NCI-H1436 (cell line): ENCODE measurements at regions not wholly inside any gene's neighbourhood (a gene's known extent, or its start where the extent isn't known, plus 50 kb on each side); places are given as distances from the start of the nearest gene placed in this dataset.
"Not testable (repeated sequence)": the region's sequence is repeated elsewhere in the genome, so short reads cannot be mapped to it uniquely, and the experiment has no call there.

Experiments
- DNase-seq: peaks from one replicate; lab custom pipeline; 2025; lab: John Stamatoyannopoulos, UW

DNA sequence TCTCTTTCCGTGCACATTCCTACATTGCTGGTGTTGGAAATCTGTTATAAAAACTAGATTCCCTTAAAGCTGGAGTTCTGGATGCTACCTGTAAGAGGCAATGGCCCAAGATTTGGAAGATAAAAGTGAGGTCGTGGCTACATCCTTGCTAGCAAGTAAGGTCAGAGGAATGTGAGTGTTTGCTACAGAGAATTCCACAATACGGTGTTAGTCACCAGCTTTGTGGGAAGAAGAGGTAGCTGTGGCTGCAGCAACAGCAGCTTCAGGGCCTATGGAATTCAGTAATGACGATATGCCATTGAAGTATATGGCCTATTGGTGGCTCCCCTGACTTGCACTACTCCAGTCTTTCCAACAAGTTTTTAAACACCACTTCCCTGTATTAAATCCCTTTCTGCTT is 227.7 kb upstream of the TMEM260 start:
- DNase-seq, result no peak

DNA sequence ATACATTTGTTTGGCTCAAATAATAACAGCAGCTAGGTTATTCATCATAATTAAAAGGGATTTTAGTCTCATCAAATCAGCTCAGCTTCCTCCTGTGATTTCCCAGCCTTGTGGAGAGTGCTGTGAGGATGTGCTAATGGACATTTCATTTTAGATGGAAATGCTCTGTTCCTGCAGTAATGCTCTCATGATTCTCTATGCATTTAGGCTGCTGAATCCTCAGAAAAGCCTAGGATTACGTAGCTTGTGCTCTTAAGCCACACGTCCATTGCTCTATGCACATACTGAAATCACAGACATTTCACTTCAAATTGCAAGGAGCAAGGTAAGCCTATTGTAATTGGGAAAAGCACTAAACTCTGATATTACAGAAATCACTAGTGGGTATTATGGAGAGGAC is 226.6 kb upstream of the TMEM260 start:
- no peak for DNase-seq

- no peak for DNase-seq
These were observed 222.2 kb upstream of the TMEM260 start for GRCh38 chr14:56357428-56357827.

DNA sequence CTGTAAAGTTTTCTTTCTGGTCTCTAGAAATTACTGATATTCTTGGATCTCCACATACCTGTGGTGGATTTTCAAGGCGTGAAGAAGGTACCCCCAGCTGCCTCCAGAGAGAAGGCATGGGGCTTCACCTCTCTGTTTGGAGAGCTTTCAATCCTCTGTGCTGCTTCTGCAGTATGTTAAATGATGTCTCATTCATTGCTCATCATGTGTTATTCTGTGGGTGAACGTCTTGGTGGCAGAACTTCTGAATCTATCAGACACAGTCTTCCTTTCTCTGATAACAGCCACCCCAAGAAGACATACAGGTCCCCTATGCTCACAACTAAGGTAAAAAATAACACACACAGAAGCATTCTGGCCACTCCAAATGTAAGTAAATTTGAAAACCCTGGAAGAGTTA is 221.3 kb upstream of the TMEM260 start:
- DNase-seq, result no peak

GRCh38 chr14:56358851-56359614 is 220.6 kb upstream of the TMEM260 start:
- no peak for DNase-seq

DNA sequence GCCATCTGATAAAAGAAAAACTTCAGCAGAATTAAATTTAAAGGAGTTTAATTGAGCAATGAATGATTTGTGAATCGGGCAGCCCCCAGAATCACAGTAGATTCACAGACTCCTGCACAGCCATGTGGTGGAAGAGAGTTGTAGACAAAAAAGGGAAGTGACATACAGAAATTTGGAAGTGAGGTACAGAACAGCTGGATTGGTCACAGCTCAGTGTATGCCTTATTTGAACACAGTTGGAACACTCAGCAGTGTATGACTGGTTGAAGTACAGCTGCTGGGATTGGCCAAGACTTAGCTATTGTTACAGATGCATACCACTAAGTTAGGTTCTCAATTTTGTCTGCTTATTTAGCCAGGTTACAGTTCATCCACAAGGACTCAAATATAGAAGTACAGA is 213.9 kb upstream of the TMEM260 start:
- DNase-seq, result not testable (repeated sequence)

- DNase-seq, result no peak
These were observed 212.2 kb upstream of the TMEM260 start for GRCh38 chr14:56367416-56367815.

GRCh38 chr14:56371737-56372136 is 207.9 kb upstream of the TMEM260 start:
- no peak for DNase-seq

- no peak for DNase-seq
These were observed 205.2 kb upstream of the TMEM260 start for GRCh38 chr14:56374421-56374820.

DNA sequence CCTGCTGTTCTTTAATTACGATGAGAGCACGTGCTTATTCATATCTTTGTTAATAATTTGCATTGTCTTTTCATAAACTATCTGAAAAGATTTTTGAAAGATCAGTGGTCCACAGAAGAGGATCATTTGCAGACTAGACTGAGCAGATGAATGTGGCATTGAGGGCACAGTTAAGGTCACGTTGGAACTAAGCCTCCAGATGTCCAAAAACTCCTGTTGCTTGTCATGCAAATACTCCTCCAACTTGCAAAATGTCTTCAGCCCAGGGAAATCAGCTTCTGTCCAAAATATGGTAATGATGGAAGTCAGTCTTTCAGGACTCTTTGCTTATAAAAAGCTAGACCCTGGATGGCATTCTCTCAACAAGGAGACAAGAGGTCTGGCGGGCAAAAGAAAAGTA is 201.6 kb upstream of the TMEM260 start:
- no peak for DNase-seq

DNA sequence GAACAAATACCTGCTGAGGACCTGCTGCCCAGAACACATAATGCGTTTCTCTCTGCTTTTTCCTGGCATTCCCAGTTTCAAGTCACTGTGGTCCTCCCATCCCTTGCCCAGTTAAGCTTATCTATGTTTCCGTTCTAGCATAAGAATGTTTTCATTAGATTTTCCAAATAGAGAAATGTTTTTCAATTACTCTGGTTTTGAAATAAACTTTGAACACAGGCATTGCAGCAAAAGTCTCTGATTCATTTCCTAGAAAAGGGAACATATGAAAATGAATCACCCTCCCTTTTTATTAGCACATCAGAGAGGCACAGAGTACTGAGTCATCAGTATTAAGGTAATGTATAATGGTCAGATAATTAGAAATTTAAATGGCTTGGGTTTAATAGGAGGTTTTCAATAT is 201.1 kb upstream of the TMEM260 start:
- no peak for DNase-seq

DNA sequence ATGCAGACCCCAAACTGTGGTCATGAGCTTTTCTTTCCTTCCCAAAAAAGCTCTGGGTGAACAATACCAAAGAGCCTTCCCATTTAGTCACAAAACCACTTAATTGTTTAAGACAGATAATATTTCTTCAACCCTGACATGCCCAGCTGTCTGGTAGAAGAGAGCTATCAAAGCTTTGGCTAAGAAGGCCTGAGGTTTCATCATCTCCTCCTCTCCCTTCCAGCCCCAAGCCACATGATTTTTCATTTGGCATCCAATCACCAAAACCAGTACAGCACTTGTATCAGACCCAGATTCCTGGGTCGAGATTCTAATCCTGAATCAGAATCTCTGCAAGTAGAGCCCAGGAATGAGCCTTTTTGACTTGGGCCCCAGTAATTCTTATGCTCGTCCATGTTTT is 199.6 kb upstream of the TMEM260 start:
- DNase-seq, result no peak

DNA sequence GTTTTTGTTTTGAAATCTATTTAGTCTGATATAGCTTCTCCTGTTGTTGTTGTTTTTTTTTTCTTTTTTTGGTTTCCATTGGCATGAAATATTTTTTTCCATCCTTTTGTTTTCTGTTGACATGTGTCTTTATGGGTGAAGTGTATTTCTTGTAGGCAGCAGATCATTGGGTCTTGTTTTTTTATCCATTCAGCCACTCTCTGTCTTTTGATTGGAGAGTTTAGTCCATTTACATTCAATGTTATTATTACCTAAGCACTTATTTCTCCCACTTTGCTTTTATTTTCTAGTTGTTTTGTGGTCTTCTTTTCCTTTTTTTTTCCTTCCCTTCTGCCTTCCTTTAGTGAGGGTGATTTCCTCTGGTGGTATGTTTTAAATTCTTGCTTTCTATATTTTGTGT is 193.6 kb upstream of the TMEM260 start:
- no peak for DNase-seq

DNA sequence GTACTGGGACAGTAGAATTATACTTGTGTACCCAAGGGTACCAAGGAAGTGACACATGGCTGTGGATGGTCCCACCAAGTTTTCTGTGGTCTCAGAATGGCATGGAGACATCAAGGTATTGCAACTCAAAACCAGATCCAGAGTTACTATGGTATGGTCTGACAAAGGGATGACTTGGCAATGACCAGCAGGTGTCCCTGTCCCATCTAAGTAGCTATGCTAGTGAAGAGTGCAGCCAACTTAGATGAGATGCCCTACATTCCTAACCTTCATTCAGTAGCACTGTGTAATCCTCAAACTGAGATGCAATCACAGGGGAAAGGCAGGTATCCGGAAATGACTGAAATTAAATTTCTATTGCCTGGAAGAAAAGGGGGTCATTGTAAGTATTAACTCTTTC is 188.7 kb upstream of the TMEM260 start:
- DNase-seq, result no peak

- DNase-seq, result no peak
These were observed 184.6 kb upstream of the TMEM260 start for GRCh38 chr14:56394826-56395530.

DNA sequence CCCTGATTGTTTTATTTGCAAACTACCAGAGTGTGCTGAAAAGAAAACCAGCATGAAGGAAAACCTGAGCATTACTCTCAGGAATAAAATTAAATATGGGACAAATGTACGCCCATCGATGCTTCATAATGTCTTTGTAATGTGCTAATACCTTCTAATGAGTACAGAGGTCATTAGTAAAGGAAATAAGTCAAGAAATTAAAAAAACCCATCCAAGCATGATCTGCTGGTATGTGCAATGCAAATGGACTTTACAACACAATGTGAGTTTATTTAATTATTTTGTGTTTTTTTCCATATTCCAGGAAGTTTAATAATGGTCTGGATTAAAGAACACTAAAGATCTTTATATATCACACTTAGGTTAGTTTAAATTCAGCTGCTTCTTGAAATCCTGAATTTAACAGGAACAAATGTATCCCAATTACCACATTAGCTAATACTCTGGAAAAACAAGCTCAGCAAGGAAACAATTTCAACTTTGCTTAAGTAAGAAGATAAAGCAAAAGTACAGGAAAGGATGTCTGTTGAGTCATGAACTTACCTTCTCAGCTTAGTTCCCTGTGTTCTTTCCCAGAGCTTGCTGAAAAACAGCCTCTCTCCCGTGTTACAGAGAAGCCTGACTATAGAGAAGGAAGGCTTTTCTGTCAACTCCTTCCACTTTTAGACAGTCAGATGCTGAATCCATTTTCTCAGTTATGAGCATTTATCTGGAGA is 179.3 kb upstream of the TMEM260 start:
- no peak for DNase-seq

GRCh38 chr14:56412468-56413434 is 166.8 kb upstream of the TMEM260 start:
- DNase-seq, result no peak

DNA sequence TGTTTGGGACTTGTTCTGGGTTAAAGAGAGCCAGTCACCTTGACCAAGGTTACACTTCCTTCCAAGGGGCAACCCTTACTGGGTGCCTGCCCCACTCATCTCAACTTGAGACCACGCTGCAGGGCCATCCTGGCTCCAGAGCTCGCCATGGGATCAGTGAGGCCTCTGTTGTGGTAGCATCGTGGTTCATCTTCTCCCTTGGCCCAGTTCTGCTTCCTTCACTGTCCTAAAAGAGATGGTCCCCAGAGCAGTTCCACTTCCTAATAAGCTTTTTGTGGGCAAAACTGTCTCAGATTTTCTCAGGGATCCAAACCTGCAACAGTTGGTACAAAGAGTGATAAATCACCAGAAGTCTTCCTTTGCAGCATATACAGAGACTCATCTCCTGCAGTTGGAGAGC is 165.9 kb upstream of the TMEM260 start:
- no peak for DNase-seq

DNA sequence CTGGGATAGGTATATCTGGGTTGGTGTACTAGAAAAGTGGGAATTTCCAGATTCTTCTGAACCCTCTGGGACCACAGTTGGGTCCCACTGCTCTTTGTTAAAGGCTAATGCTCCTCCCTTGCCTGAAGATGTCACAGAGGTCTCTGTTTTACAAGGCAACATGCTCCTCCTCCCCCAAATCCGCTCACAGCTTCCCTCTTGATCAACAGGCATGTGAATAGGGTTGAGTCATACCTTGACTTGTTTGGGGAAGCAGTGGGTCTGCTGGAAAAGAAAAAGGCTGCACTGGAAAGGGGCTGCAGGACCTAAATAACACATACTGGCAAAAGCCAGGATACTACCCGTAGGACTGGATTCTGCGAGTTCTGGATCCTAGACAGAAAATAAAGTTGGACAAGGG is 165.4 kb upstream of the TMEM260 start:
- DNase-seq, result no peak

- DNase-seq, result no peak
These were observed 163.4 kb upstream of the TMEM260 start for GRCh38 chr14:56416213-56416612.

GRCh38 chr14:56417173-56417572 is 162.4 kb upstream of the TMEM260 start:
- DNase-seq, result no peak

GRCh38 chr14:56419750-56420149 is 159.8 kb upstream of the TMEM260 start:
- no peak for DNase-seq
